NCI-H345 treated with DMSO at 0.1 percent for 48 hours (cell line): ENCODE measurements at regions not wholly inside any gene's neighbourhood (a gene's known extent, or its start where the extent isn't known, plus 50 kb on each side); places are given as distances from the start of the nearest gene placed in this dataset.
"Not testable (repeated sequence)": the region's sequence is repeated elsewhere in the genome, so short reads cannot be mapped to it uniquely, and the experiment has no call there.

Source experiments
- DNase-seq: peaks from one replicate; lab custom pipeline; 2025; ENCODE audit not compliant: unreplicated experiment; lab: John Stamatoyannopoulos, UW

DNA sequence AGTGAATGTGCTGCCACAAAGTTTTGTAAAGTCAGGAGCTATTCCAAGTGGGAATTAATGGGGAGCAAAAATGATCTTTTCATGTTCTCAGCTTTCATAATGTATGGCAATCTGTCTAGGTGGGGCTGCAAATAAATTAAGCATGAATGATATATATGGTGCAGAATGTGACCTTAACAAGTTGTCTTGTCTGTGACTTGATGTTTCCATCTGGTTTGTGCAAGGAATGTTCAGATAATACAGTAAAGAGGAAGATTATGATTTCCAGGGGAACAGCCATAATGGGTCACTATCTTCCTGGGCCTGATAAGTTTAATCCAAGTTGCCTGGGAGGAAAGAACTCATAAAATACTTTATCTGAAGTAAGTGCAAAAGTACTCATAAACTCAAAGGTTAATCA is 1815.8 kb upstream of the FLRT2 start:
- no peak for DNase-seq

DNA sequence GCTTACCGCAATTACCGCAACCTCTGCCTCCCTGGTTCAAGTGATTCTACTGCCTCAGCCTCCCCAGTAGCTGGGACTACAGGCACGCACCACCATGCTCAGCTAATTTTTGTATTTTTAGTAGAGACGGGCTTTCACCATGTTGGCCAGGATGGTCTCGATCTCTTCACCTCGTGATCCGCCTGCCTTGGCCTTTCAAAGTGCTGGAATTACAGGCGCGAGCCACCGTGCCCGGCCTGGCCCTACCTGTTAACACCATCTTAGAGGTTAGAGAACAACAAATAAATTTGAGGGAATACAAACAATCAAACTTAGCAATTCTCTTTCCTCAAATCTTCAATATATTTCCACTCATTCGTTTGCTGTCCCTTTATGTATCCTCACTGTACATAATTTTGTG is 1810.5 kb upstream of the FLRT2 start:
- DNase-seq: not testable (repeated sequence)

DNA sequence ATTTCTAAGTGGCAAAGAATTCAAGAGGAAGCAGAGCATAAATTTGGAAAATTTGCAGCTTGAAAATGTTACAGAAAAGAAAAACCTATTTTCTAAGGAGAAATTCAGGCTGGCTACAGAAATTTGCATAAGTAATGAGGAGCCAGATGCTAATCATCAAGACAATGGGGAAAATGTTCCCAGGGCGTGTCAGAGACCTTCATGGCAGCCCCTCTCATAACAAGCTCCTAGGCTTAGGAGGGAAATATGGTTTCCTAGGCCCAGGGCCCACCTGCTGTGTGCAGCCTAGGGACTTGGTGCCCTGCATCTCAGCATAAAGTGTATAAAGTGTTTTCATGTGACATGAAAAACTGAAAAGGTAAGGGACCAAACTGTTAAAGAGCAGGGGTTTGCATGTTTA is 1796.3 kb upstream of the FLRT2 start:
- no peak for DNase-seq

DNA sequence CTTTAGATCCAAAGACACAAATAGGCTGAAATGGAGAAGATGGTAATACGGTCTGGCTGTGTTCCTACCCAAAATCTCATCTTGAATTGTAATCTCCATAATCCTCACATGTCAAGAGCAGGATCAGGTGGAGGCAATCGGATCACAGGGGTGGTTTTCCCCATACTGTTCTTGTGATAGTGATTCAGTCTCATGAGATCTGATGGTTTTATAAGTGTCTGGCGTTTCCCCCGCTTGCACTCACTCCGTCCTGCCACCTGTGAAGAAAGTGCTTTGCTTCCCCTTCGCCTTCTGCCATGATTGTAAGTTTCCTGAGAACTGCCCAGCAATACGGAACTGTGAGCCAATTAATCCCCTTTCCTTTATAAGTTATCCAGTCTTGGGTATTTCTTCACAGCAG is 1795.5 kb upstream of the FLRT2 start:
- DNase-seq: no peak

DNA sequence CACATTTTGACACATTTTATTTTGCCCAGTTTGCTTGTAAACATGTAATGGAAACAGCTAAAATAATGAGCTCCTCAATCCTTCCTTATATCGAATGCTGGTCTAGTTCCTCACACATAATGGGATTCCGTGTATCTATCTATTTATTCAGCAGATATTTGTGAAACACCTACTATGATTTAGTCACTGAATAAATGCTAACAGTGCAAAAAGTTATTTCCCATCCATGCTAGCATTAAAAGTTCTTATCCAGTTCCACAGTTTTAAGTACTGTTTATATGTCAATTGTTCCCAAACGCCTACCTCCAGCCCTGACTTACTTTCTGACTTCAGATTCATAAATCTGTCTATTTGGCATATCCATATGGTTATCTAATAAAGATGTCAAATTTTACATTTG is 1788.7 kb upstream of the FLRT2 start:
- DNase-seq: no peak

DNA sequence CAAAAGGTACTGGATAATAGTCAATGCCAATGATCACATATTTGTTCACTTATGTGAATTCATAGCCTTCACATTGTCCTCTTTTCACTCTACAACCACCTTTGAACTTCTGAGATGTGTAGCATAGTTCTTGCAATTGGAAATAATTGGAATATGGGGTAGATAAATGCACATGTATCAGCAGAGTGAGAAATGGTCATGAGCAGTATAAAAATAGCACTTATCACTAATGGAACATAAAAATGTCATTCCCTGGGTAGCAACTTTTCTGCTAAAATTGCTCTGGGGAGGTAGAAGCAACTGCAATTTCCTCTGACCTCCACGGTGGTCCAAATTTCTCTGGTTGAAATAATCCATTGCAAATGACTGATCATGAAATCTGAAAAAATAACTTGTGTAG is 1785.7 kb upstream of the FLRT2 start:
- no peak for DNase-seq

DNA sequence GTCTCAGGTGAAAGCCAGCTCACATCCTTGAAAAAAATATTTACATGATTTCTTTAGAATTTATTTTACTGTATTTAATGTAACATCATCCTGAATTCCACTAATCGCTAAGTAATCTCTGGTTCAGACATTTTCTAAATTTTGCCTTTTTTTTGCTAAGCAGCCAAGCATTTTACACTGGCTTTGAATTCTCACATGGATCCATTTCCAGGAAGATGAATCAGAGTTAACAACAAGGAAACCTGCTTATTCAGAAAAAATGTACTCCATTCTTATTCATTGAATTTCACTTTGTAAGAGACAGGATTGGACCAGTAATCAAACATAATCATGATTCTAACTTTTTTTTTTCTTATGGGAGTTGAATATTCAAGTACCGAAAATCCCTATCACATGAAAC is 1785.1 kb upstream of the FLRT2 start:
- DNase-seq: no peak

DNA sequence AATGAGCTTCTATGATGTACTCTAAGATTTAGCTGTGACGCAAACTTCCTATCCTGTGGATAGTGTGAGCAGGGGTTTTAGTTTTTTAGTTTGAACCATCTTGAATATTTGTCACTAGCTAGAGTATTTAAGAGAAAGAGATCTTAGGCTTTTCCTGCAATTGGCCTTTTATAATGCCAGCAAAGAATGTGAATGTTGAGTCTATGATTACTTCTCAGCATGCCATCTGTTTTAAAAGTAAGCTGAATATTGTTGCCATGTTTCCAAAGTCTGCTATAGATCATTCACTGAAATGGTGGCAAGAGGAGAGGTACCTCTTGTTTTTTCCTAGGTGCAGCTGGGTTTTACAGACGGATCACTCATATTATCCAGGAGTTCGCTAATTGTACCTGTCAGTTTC is 1783.6 kb upstream of the FLRT2 start:
- DNase-seq: no peak

DNA sequence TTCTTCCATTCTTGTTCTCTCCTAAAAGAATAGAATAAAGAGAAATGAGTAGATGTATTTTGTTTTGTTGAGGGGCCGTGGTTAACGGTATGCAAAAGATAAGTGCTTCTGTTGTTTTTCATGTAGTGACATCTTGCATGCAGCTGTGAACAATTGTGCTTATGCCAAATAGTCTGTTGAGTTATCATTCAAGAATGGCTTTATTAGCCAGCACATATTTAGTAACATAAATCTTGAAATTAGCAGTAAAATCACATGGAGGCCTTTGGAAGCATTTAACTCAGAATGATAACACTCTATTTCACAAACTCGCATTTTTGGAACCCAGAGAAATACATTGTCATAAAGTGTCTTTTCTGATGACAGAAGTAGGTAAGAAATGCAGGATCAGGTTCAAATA is 1772.0 kb upstream of the FLRT2 start:
- no peak for DNase-seq

DNA sequence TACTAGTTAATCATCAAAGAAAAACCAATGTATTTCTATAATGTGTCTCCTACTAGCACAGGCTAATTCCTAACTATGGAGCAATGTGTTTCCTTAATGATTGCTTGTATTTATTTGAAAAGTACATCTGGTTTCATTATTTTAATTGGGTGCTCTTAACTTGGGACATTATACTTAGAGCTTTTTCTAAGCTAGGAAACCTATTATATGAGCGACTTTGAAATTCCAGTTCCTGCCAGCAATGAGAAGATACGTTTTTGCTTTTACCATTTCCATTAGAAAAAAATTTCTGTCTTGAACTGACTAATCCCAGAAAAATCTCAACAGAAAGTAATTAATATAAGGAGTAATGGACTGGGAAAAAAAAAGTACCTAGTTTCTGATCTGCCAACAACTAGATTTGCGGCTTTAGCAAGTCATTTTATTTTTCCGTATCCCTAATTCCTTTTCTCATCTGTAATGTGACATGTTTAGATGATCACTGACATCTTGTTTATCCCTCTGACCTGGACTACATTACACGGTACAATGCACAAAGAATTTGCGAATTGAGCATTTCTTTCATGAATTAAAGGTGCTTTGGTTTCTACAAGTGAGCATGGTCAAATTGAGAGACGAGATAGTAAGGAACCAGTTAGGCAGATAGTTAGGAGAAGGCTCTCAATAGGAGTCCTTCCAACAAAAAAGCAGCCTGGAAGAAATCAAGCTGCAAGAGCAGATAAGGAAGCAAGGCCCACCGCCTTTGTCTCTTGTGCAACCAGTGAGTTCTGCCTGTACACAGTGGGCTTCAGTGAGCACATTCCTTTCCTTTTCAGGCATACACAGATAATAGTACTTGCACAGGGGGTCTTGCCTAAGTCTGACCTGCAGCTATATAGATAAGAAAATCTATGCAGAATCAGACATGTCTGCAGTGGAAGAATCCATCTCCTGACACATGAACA is 1765.0 kb upstream of the FLRT2 start:
- no peak for DNase-seq

DNA sequence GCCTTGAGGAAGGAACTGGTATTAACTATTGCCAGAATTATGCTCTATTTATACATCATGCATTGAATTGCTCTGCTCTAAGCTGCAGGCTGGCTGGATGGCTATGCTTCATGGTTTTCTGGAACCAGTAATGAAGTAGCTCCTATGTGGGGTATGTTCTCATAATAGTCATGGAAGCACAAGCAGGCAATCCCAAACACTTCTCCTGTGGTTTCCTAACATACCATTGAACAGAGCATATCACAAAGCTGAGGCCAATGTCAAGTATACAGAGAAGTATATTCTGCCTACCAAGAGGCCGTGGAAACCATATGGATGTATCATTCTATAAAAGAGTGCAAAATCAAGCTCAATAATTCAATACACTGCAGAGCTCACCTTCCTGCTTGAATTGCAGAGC is 1752.4 kb upstream of the FLRT2 start:
- no peak for DNase-seq

DNA sequence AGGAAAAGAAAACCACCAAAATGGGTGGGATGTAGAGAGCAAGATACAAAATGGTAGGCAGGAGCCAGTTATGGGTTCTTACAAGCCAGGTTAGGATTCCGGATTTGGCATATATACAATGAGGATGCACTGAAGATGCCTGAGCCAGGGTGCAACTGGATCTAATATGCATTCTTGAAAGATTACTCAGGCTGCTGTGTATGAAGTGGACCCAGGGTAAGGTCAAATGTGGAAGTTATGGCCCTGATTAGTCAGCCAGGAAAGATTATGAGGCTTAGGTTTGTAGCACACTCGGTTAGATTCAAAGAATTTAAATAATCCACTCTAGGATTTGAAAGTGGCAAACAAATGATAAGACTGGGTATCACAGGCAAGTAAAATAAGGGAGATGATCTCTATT is 1750.7 kb upstream of the FLRT2 start:
- no peak for DNase-seq

DNA sequence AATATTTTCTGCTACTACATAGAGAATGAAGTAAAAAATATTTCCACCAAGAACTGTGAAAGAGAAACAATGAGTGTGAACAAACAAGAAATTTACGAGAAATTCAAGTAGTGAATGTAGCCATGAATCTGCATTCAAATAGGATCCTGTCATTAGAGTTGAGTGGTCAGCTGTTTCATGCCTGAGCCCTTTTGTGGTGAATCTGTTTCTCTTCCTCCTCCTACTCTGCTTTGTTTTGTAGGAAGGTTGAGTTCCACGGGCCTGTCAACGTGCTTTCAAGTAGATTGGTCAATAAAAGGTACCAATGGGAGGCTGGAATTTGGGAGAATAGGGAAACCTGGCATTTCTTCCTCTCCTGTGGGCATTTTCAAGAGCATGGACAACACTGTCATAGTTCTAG is 1749.6 kb upstream of the FLRT2 start:
- no peak for DNase-seq

DNA sequence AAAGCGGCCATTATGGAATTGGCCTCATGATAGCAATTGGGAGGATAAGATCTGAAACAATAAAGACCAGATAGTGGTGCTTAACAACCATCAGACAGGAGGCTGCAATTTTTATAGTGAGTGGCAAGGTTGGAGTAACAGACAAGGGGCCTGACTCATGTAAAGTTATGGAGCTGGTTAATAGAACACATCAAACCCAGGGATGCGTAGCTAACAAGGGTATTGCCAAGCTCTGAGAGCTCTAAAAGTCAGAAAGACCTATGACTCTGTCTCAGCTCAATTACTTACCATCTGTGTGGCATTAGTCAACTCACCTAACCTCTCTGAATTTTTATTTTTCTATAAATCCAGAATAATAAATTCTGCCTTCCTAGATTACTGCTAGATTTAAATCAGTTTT is 1731.5 kb upstream of the FLRT2 start:
- DNase-seq: no peak

DNA sequence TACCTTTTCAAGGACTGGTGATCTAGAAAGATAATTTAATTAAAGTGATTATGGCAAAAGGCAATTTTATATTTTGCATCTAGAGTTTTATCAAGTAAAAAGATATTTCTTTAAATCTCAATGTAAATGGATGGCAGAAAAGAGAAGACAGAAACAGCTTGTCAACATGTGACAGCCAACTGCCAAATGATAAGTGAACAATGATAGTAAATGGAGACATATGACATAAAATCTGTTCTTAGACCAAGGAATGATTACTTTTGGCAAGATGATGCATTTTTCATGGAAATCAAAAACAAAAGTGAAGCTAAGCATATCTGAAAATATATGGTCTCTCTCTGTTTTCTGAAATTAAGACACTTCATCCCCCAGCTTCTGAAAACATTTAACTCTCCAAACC is 1730.7 kb upstream of the FLRT2 start:
- no peak for DNase-seq

DNA sequence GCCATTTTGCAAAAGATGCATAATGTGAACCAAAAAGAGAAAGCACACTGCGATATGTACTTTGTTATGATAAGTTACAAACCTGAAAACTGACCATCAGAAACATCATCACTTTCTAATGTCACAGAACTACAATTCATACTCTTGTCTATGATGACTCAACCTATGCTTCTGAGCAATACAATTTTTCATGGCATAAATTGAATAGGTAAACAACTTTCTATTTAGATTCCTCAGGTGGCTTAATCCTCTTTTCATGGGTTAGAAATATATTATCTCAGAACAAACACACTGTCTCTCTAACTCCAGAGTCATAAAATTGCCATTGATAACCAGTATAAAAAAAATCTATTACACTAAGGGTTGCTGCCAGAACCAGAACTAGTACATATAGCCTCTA is 1715.0 kb upstream of the FLRT2 start:
- DNase-seq: no peak

DNA sequence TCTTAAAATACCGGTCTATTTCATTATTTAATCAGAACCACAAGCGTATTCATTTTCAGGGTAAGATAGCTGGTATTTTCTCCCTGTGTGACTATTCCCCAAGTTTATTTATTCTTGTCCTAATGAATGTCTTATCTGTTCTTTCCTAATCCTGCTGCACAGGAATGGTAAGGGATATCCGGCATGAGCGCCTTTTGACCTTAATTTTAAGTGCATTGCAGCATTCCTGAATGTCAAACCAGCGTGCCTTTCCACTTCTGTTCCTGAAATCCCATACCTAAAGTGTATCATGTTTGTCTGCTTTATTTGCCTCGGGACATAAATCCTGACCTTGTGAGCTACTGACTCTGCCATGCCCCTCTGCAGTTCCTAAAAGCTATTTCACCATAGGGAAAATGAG is 1713.2 kb upstream of the FLRT2 start:
- DNase-seq: no peak

DNA sequence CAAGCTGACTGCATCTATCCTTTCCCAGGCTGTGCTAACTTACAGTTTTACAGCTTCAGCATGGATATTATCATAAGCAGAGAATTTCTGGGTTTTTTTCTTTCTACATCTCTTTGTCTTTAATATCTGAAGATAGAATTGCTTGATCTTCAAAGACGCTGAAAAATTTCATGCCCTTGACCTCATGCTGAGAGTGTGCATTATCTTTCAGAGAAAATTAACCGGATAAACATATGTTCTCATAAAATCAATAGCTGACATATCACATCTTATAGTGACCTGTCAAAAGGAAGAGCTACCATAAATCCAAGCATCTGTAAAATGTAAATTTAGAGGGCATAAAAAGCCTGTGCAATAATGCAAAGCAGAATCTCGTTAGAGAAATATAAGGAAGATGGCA is 1704.1 kb upstream of the FLRT2 start:
- DNase-seq: no peak

DNA sequence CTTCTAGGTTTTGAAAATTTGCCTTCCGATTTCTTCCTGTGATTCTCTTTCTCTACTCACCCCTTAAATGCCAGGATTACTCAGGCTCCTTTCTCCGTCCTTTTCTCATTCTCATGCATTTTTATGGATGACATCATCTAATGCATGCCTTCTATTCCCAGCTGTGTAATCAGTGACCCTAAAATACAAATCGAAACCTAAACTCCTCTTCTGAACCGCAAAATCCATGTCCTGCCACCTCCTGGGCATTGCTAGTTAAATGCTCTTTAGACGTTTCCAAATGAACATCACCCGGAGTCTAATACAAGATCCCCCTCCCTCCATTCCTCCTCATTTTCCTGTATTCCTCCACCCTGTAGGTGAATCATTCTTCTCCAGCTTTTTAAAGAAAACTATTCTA is 1703.1 kb upstream of the FLRT2 start:
- no peak for DNase-seq

DNA sequence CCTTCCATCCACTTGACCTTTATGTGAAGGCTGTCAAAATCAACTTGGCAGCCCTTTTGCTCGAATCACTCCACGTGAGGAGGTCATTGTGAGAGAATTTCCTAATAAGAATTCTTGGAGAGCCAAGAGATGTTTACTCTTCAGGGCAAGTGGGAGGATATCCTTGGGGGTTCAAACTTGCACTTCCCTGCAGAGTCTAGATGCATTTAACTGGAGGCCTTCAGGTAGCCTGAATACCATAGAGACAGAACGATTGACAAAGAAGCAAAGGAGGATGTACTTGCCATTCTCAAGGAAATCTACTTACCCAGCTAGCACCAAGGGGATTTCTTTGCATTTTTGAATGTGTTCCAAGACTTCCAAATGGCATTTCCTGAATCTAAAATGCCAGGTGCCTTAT is 1702.6 kb upstream of the FLRT2 start:
- no peak for DNase-seq

DNA sequence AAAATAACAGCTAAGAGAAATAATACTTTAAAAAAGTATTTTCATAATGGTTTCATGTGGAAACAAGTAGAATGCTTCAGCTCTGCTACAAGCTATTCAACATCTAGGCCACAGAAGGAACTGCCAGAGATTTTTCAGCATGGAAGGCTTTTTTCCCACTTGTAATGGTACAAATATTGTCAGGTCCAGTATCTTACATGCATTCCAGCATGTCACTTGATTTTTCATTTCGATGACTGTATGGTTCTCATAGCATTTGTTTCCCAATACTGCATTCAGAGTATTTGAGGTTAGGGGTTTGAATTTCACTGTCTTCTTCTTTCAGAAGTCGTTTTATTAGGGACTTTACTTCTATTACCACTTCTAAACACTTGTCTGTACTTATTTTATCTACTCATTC is 1701.5 kb upstream of the FLRT2 start:
- no peak for DNase-seq

DNA sequence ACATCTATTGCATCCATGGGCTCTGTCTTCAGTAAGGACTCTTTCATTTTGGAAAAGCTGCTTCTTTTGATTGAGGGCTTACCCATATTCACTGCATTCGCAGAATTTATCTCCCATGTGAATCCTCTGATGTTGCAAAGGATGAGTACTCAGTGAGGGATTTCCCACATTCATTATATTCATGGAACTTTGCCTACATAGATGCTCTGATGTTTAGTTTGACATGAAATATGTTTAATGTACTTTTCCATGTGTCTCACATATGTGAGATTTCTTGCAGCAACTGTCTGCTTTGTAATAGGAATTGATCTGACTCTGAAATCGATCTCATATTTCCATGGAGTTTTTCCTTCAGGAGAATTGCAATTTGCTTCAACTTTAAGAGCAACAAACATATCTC is 1699.6 kb upstream of the FLRT2 start:
- no peak for DNase-seq

DNA sequence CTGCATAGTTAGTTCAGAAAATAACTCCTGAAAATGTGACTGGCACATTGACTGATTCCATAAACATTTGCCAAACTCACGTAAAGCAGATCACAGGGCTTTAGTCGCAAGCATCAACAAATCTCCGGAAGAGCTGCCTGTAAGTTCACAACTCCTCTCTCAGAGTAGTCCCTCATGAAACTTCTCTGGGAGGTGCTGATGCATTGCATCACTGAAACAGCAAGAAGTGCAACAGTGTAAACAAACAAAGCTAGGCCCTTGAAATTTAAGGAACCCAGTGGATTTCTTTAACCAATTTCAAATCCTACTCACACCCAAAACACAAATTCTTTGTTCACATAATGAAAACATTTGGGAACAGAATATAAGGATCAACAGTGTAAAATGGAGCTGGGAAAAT is 1691.7 kb upstream of the FLRT2 start:
- no peak for DNase-seq
